Neutrophil (primary cell): ENCODE measurements at regions not wholly inside any gene's neighbourhood (a gene's known extent, or its start where the extent isn't known, plus 50 kb on each side); places are given as distances from the start of the nearest gene placed in this dataset.
"Not testable (repeated sequence)": the region's sequence is repeated elsewhere in the genome, so short reads cannot be mapped to it uniquely, and the experiment has no call there.

Experiments used
- H3K27ac ChIP-seq: fragments of 200-600 bp; sonication (generic); 2 replicates; pipeline ENCODE4 v1.5.1; 2016; ENCODE audit warnings: mild to moderate bottlenecking, moderate library complexity
- H3K27me3 ChIP-seq: fragments of 200-600 bp; sonication (generic); 2 replicates; pipeline ENCODE4 v1.6.0; 2016; ENCODE audit warnings: mild to moderate bottlenecking
- H3K36me3 ChIP-seq: fragments of 200-600 bp; sonication (generic); 2 replicates; pipeline ENCODE4 v1.5.1; 2017
- H3K4me1 ChIP-seq, 2 experiments: fragments of 200-600 bp in 1 of 2; sonication (generic) in 1 of 2; 1 replicate in 1 of 2; 2 replicates in 1 of 2; pipeline versions ENCODE4 v1.5.1 to v1.6.1; 2013 to 2016; ENCODE audit warnings: low read depth in 1 of 2, low read length in 1 of 2, mild to moderate bottlenecking in 1 of 2, moderate library complexity in 1 of 2; ENCODE audit not compliant: control insufficient read depth in 1 of 2, insufficient read depth in 1 of 2
- H3K4me3 ChIP-seq, 2 experiments: fragments of 200-600 bp in 1 of 2; sonication (generic) in 1 of 2; 1 replicate in 1 of 2; 2 replicates in 1 of 2; pipeline ENCODE4 v1.5.1; 2013 to 2016; ENCODE audit warnings: low read depth in 1 of 2, low read length in 1 of 2, mild to moderate bottlenecking in 1 of 2, moderate library complexity in 1 of 2
- H3K9me3 ChIP-seq: fragments of 200-600 bp; sonication (generic); 2 replicates; pipeline ENCODE4 v1.5.1; 2016
- CTCF ChIP-seq: fragments of 200-600 bp; sonication (generic); IDR thresholded peaks from 2 replicates; pipeline ENCODE4 v1.5.1; 2016; ENCODE audit warnings: antibody characterized with exemption

GRCh38 chr4:115456231-115456630 lies 342.8 kb upstream of the NDST4 start:
- no peaks in the 10 kb centered on the region for H3K4me1 ChIP-seq
- H3K4me3 ChIP-seq = no peak overlapping the region
- TF ChIP-seq CTCF = no peak
- H3K27me3 ChIP-seq = no peaks in the 10 kb centered on the region
- H3K36me3 ChIP-seq = no peaks in the 10 kb centered on the region
- H3K9me3 ChIP-seq = no peaks in the 10 kb centered on the region
- no peak overlapping the region for H3K27ac ChIP-seq

GRCh38 chr4:115454228-115454627 lies 340.8 kb upstream of the NDST4 start:
- Histone ChIP-seq H3K4me3 (no peak overlapping the region), H3K36me3 (no peaks in the 10 kb centered on the region), H3K4me1 (no peaks in the 10 kb centered on the region), H3K27me3 (no peaks in the 10 kb centered on the region), H3K27ac (no peak overlapping the region), H3K9me3 (no peaks in the 10 kb centered on the region)
- TF ChIP-seq CTCF = no peak

- Histone ChIP-seq H3K27me3 (no peaks in the 10 kb centered on the region), H3K27ac (no peak overlapping the region), H3K4me3 (no peak overlapping the region), H3K4me1 (no peaks in the 10 kb centered on the region), H3K36me3 (no peaks in the 10 kb centered on the region), H3K9me3 (no peaks in the 10 kb centered on the region)
- no peak for TF ChIP-seq CTCF
These were observed 340.0 kb upstream of the NDST4 start for GRCh38 chr4:115453416-115453815.

GRCh38 chr4:115452229-115452628 lies 338.8 kb upstream of the NDST4 start:
- not testable (repeated sequence) for H3K4me1 ChIP-seq, H3K27ac ChIP-seq, H3K36me3 ChIP-seq, H3K27me3 ChIP-seq, H3K9me3 ChIP-seq, H3K4me3 ChIP-seq

GRCh38 chr4:115437739-115438138 lies 324.3 kb upstream of the NDST4 start:
- Histone ChIP-seq H3K4me1 (no peaks in the 10 kb centered on the region), H3K27ac (no peak overlapping the region), H3K27me3 (no peaks in the 10 kb centered on the region), H3K36me3 (no peaks in the 10 kb centered on the region), H3K4me3 (no peak overlapping the region), H3K9me3 (no peaks in the 10 kb centered on the region)
- TF ChIP-seq CTCF = no peak

- H3K36me3 ChIP-seq = no peaks in the 10 kb centered on the region
- H3K27ac ChIP-seq = no peak overlapping the region
- H3K27me3 ChIP-seq = no peaks in the 10 kb centered on the region
- TF ChIP-seq CTCF = no peak
- H3K4me3 ChIP-seq = no peak overlapping the region
- H3K4me1 ChIP-seq = no peaks in the 10 kb centered on the region
- no peaks in the 10 kb centered on the region for H3K9me3 ChIP-seq
These were observed 320.1 kb upstream of the NDST4 start for GRCh38 chr4:115433491-115433890.
